ENCODE measurements at regions not wholly inside any gene's neighbourhood (a gene's known extent, or its start where the extent isn't known, plus 50 kb on each side); places are given as distances from the start of the nearest gene placed in this dataset.
A peak's percentile ranks its signal among the peaks of the same experiment; 100 is the strongest.

- Histone ChIP-seq H4K91ac (ENCODE audit: insufficient read depth, low read depth, low read length) (no peak overlapping the region), H3K4ac (ENCODE audit: low read depth, low read length) (no peak overlapping the region), H4K8ac (ENCODE audit: low read depth in 2 of 2, low read length in 2 of 2) (no peak overlapping the region), H2AK9ac (replicated peaks; ENCODE audit: low read depth, low read length, poor library complexity) (no peak overlapping the region), H2BK120ac (ENCODE audit: low read depth, low read length) (no peak overlapping the region), H3K9ac (ENCODE audit: low read depth, low read length) (no peak overlapping the region), H3K36me3 (ENCODE audit: control insufficient read depth, insufficient read depth, low read length) (no peaks in the 10 kb centered on the region), H3K4me3 (ENCODE audit: insufficient read depth, low read depth, low read length) (no peak overlapping the region), H3K4me1 (ENCODE audit: control insufficient read depth, insufficient read depth, low read length) (no peaks in the 10 kb centered on the region), H3K79me1 (ENCODE audit: low read depth in 1 of 2, low read length in 2 of 2) (no peaks in the 10 kb centered on the region), H3K18ac (ENCODE audit: low read depth, low read length) (no peak overlapping the region), H4K5ac (ENCODE audit: low read depth, low read length) (no peak overlapping the region), H3K27me3 (ENCODE audit: control insufficient read depth, insufficient read depth, low read length) (no peaks in the 10 kb centered on the region), H3K27ac (ENCODE audit: insufficient read depth, low read length) (no peak overlapping the region), H2AK5ac (ENCODE audit: low read depth, low read length) (no peak overlapping the region), H2BK20ac (ENCODE audit: low read depth, low read length) (no peak overlapping the region), H3K23ac (ENCODE audit: low read depth, low read length) (no peak overlapping the region), H3K9me1 (ENCODE audit: insufficient read depth, low read length) (no peaks in the 10 kb centered on the region), H2AFZ (replicated peaks; ENCODE audit: low read length, poor library complexity) (no peak overlapping the region), H4K20me1 (ENCODE audit: insufficient read depth, low read length) (no peaks in the 10 kb centered on the region), H3K56ac (ENCODE audit: extremely low read depth, insufficient read depth, low read length) (no peak overlapping the region), H2BK15ac (ENCODE audit: low read depth, low read length) (no peak overlapping the region), H3K14ac (replicated peaks; ENCODE audit: low read depth, low read length) (no peak overlapping the region), H3K4me2 (ENCODE audit: low read depth, low read length) (no peak overlapping the region), H3K9me3 (ENCODE audit: control insufficient read depth, insufficient read depth, low read length) (no peaks in the 10 kb centered on the region), H2BK5ac (ENCODE audit: low read depth, low read length, poor library complexity, severe bottlenecking) (no peak overlapping the region)
- BruUV-seq (replicated peaks) = no TSS peak
- ChIA-PET CTCF (no interaction called here), POLR2A (ENCODE audit: unreplicated experiment) (no interaction called here)
- intact Hi-C loops (cut with micrococcal nuclease) (loop anchor here (1.0 to 5.0 kb wide), 3 partner anchors 260 to 542 kb away; no protein-coding TSS in a partner anchor), in situ Hi-C loops (cut with MboI; ENCODE audit: low sequenced_read_pairs) (loop anchor here (25.0 kb wide), 1 partner anchor 487 kb away; no protein-coding TSS in a partner anchor), dilution Hi-C loops (cut with HindIII; ENCODE audit: low sequenced_read_pairs, unreplicated experiment) (no loop called here)
- WGBS, 2 experiments (ENCODE audit: extremely low coverage in 2 of 2, insufficient read length in 1 of 2) = no CpG with 5 or more reads among the region's 7 CpGs
- TF ChIP-seq RAD21 (IDR thresholded peaks at IDR 0.05; ENCODE audit: low read length) = peak; percentile 42
- TF ChIP-seq CTCF (conservative IDR thresholded peaks at IDR 0.05; ENCODE audit: low read depth, low read length) = peak; percentile 50
- TF ChIP-seq MAZ (IDR thresholded peaks at IDR 0.05; ENCODE audit: borderline replicate concordance, low read depth, low read length) = no peak
- TF ChIP-seq SMC3 (IDR thresholded peaks at IDR 0.05; ENCODE audit: low read depth, low read length) = peak; percentile 55
- DNase-seq (peak; percentile 11), ATAC-seq (ENCODE audit: low read depth) (no peak)
Observed at GRCh38 chr10:80924063-80924952, 386.6 kb downstream of the SH2D4B start.

Measured in IMR-90 (cell line).